Heart left ventricle (tissue), 16 donors: ENCODE measurements at regions not wholly inside any gene's neighbourhood (a gene's known extent, or its start where the extent isn't known, plus 50 kb on each side); places are given as distances from the start of the nearest gene placed in this dataset.

Source experiments
- ATAC-seq, 4 donors: fragments of 200-7000 bp; cut with Tn5 transposase; one replicate each; pipeline ENCODE4 v1.9.1; 2020 to 2022; ENCODE audit warnings: moderate library complexity in 4 of 4, mild to moderate bottlenecking in 3 of 4, moderate number of reproducible peaks in 1 of 4
- DNase-seq, 5 donors: peaks; one replicate each; pipeline ENCODE4 v3.0.0-alpha.2; 2020
- H3K27ac ChIP-seq, 12 donors: fragments of 200-600 bp; sonication (generic) in 4 of 12; one replicate each; pipeline versions ENCODE4 v1.5.0 to v1.8.0; 2016 to 2022; ENCODE audit warnings: mild to moderate bottlenecking in 2 of 12
- H3K27me3 ChIP-seq, 9 donors: fragments of 200-600 bp; sonication (generic) in 2 of 9; one replicate each; pipeline versions ENCODE4 v1.5.1 to v1.8.0; 2016 to 2022; ENCODE audit warnings: mild to moderate bottlenecking in 3 of 9
- H3K36me3 ChIP-seq, 9 donors: fragments of 200-600 bp; sonication (generic) in 2 of 9; one replicate each; pipeline versions ENCODE4 v1.5.0 to v1.8.0; 2018 to 2022; ENCODE audit warnings: mild to moderate bottlenecking in 2 of 9
- H3K4me1 ChIP-seq, 12 donors: fragments of 200-600 bp; sonication (generic) in 4 of 12; one replicate each; pipeline versions ENCODE4 v1.5.0 to v1.8.0; 2016 to 2022; ENCODE audit warnings: mild to moderate bottlenecking in 3 of 12
- H3K4me3 ChIP-seq, 12 donors: fragments of 200-600 bp; sonication (generic) in 4 of 12; one replicate each; pipeline versions ENCODE4 v1.5.0 to v1.8.0; 2017 to 2022; ENCODE audit warnings: mild to moderate bottlenecking in 9 of 12, moderate library complexity in 4 of 12
- H3K9me3 ChIP-seq, 12 donors: fragments of 200-600 bp; sonication (generic) in 4 of 12; one replicate each; pipeline versions ENCODE4 v1.5.0 to v1.8.0; 2016 to 2022; ENCODE audit warnings: mild to moderate bottlenecking in 1 of 12
- CTCF ChIP-seq, 12 donors: fragments of 200-600 bp; sonication (generic) in 4 of 12; IDR thresholded peaks; one replicate each; pipeline versions ENCODE4 v1.5.0 to v1.8.0; 2018 to 2022; ENCODE audit warnings: antibody characterized with exemption in 12 of 12, mild to moderate bottlenecking in 5 of 12
- POLR2A ChIP-seq, 2 donors: fragments of 450-650 bp; IDR thresholded peaks; one replicate each; pipeline ENCODE4 v1.6.1; 2017; ENCODE audit warnings: antibody characterized with exemption in 2 of 2, mild to moderate bottlenecking in 2 of 2, moderate library complexity in 2 of 2
- WGBS, 4 donors: extraction: QIAGEN DNeasy Blood & Tissue Kit in 2 of 4; methylation state at CpG; one replicate each; pipeline versions ENCODE4 v1.1.5 to v1.1.7; 2013 to 2018; 5-methylcytosine and 5-hydroxymethylcytosine counted together
- intact Hi-C, 10 donors: fragments of 100-400 bp; cut with DNase I; formaldehyde crosslinking; loops; one replicate each; pipeline versions ENCODE4 v1.11.1 to v1.14.2; 2022
- donor health status: ischemic (EF 13 %, LVEDD 7.1; RV severe dilation, severe dysfunction).
- donor health status: healthy with polysubstance abuse.
- donor health status: DM: no; HTN: yes; CAD: no.
- donor health status: DM: no; HTN: no; CAD: no.
- donor health status: ischemic (EF 25% LVEDD 6.9; RV normal size, moderate dysfunction).
- donor health status: ischemic (EF 25% LVEDD 5.7; RV mildly dilated, moderate dysfunction).
- donor health status: healthy.
- donor health status: DM: yes; HTN: yes; CAD: no.
- donor health status: ischemic (EF 35%, LVEDD 5.7; RV mildly dilated, moderate dysfunction).
- donor health status: nonischemic (EF 11% LVEDD 7.7; RV severe dilation, severe dysfunction).
- donor health status: DM: yes; HTN: yes; CAD: no.
- donor health status: PGD.
- donor health status: ischemic (EF 29% LVEDD 5.4; RV normal size, mild dysfunction).
- donor health status: nonischemic (EF 23%, LVEDD 6.1; RV moderate dilation, normal function).

GRCh38 chr5:37994729-37995128, 154.9 kb upstream of the GDNF start:
- ATAC-seq (no peak), DNase-seq (no peak)
- H3K4me1 ChIP-seq: peaks cover 0 to 12% (median 5%) of the 10 kb centered on the region in 12 donors
- no peak overlapping the region for H3K27ac ChIP-seq
- H3K4me3 ChIP-seq: no peak overlapping the region
- H3K9me3 ChIP-seq: no peaks in the 10 kb centered on the region
- no peak for TF ChIP-seq POLR2A (IDR thresholded peaks at IDR 0.05)
- no peak for TF ChIP-seq CTCF (IDR thresholded peaks at IDR 0.05)
- intact Hi-C loops: no loop called here
- WGBS, 4 donors: 78 to 91% (median 82%) methylated on average over 1 of the region's 1 CpG
- H3K27me3 ChIP-seq: no peaks in the 10 kb centered on the region
- H3K36me3 ChIP-seq: no peaks in the 10 kb centered on the region

- Histone ChIP-seq H3K4me1 (peaks cover 0 to 27% (median 10%) of the 10 kb centered on the region in 12 donors), H3K27ac (peak overlapping the region in 5 of 12 donors; percentile 44 to 56 (median 50)), H3K36me3 (no peaks in the 10 kb centered on the region), H3K9me3 (no peaks in the 10 kb centered on the region), H3K4me3 (no peak overlapping the region), H3K27me3 (no peaks in the 10 kb centered on the region)
- ATAC-seq: peak; percentile 70 to 79 (median 75)
- 34 to 46% (median 41%) methylated on average over 10 of the region's 10 CpGs for WGBS, 4 donors
- DNase-seq: peak in 1 of 5 donors; percentile 26
- TF ChIP-seq CTCF (IDR thresholded peaks at IDR 0.05) (no peak), POLR2A (IDR thresholded peaks at IDR 0.05) (no peak)
- intact Hi-C loops: no loop called here
These were observed 151.8 kb upstream of the GDNF start for GRCh38 chr5:37991301-37992299.

GRCh38 chr5:37989884-37990283, 150.0 kb upstream of the GDNF start:
- WGBS, 4 donors: 57 to 82% (median 61%) methylated on average over 1 of the region's 1 CpG
- no peak for TF ChIP-seq POLR2A (IDR thresholded peaks at IDR 0.05)
- no peak for TF ChIP-seq CTCF (IDR thresholded peaks at IDR 0.05)
- Histone ChIP-seq H3K27me3 (no peaks in the 10 kb centered on the region), H3K9me3 (no peaks in the 10 kb centered on the region), H3K4me1 (peaks cover 0 to 27% (median 10%) of the 10 kb centered on the region in 12 donors), H3K36me3 (no peaks in the 10 kb centered on the region), H3K27ac (no peak overlapping the region), H3K4me3 (no peak overlapping the region)
- intact Hi-C loops: no loop called here
- no peak for ATAC-seq
- DNase-seq: no peak

- intact Hi-C loops: no loop called here
- no peaks in the 10 kb centered on the region for H3K36me3 ChIP-seq
- peak in 2 of 4 donors; percentile 45 to 61 for ATAC-seq
- no peak overlapping the region for H3K27ac ChIP-seq
- H3K27me3 ChIP-seq: no peaks in the 10 kb centered on the region
- WGBS, 4 donors: 49 to 66% (median 55%) methylated on average over 1 of the region's 1 CpG
- TF ChIP-seq CTCF (IDR thresholded peaks at IDR 0.05) (no peak), POLR2A (IDR thresholded peaks at IDR 0.05) (no peak)
- peaks cover 0 to 27% (median 10%) of the 10 kb centered on the region in 12 donors for H3K4me1 ChIP-seq
- no peak for DNase-seq
- H3K4me3 ChIP-seq: no peak overlapping the region
- H3K9me3 ChIP-seq: no peaks in the 10 kb centered on the region
These were observed 148.7 kb upstream of the GDNF start for GRCh38 chr5:37988454-37989046.
